ENCODE measurements at regions not wholly inside any gene's neighbourhood (a gene's known extent, or its start where the extent isn't known, plus 50 kb on each side); places are given as distances from the start of the nearest gene placed in this dataset.

- TF ChIP-seq CTCF (IDR thresholded peaks at IDR 0.05; ENCODE audit: low read depth, low read length, missing input control) (no peak), JUND (IDR thresholded peaks at IDR 0.05) (no peak), REST (IDR thresholded peaks at IDR 0.05) (no peak), YY1 (IDR thresholded peaks at IDR 0.05) (no peak), RAD21 (IDR thresholded peaks at IDR 0.05) (no peak), HNF4A (conservative IDR thresholded peaks at IDR 0.05) (no peak), NR2F2 (IDR thresholded peaks at IDR 0.05) (no peak), FOXA1 (IDR thresholded peaks at IDR 0.05) (no peak), EGR1 (IDR thresholded peaks at IDR 0.05; ENCODE audit: low read depth in 2 of 2) (no peak)
Measured at GRCh38 chr12:92042791-92043531, 102.7 kb downstream of the BTG1 start.

Measured in liver (tissue), 3 donors.